ENCODE measurements at regions not wholly inside any gene's neighbourhood (a gene's known extent, or its start where the extent isn't known, plus 50 kb on each side); places are given as distances from the start of the nearest gene placed in this dataset.

DNA sequence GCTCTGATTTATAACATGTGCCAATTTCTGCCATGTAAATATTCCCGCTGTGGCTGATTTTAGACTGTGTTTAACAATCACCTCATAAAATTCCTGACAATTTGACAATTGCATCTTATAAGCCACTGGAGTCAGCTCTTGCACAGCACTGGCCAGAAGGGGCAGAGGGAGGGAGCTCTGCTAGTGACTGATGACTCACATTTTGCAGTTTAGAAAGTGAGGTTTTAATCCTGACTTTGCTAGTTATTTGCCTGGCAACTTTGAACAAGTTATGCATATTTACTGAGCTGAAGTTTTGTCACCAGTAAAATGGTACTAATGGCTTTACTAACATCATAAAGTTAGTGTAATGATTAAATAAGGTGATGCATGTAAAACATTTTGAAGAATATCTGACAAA is 452.3 kb downstream of the CNTNAP4 start:
- DNase-seq: no peak

DNA sequence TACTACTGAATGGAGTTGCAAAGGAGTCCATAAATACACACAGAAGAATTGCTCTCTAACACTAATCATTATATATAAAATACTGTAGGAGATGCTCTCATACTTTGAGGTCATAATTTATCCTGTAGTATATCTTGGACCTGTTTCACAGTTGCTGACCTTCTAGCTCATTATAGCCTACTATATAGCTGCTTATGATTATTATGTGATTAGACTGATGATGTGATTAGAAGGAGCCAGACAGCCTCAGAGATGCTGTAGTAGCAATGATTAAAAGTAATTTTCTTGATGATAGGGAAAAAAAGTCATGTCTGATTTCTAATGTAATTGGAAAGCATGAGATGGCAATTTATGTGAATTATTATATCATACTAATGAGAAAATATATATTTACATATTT is 455.7 kb downstream of the CNTNAP4 start:
- no peak for DNase-seq

DNA sequence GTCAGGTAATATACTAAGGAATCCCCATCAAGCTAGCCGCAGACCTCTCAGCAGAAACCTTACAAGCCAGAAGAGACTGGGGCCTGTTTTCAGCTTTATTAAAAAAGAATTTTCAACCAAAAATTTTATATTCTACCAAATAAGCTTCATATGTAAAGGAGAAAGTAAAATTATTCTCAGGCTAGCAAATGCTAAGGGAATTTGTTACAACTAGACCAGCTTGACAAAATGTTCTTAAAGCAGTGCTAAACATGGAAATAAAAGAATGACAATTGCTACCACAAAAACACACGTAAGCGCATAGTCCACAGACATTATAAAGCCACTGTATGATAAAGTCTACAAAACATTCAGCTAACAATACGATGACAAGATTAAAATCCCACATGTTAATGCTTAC is 449.4 kb upstream of the MON1B start:
- no peak for DNase-seq

DNA sequence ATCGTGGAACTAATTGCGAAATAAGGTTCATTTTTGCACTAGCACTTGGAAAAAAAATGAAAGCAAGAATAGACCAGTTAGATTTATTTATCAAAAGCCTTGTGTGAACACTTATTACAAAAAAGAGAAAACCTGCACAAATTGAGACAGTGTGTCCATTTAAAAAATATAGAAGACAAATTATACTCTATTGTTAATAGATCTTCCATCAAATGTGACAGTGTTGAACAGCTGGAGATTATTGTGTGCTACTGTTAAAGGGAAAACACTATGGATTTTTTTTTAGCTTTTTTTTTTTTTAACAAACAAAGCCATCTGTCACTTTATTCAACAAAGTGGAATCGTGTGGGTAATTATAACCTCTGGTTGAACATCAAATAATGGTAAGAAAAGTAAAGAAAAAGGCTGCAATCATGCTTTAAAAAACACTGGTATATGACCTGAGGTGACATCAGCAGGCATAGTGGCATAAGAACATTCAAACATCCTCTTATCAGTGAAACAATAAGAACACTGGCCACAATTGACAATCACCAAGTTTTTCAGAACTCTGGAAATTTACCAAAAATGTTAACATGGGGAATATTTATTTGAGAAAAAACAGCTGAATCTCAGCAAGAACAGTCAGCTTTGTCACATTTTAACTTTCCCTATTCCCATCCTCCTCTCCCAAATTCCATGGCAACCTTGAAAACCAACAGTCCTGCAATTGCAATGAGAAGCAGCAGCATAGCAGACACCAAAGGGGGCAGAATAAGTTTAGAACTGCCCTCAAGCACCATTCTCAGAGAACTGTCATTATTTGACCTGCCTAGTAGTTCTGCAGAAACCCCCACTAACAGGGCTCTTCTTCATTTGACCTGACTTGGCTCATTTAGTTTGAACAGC is 442.3 kb upstream of the MON1B start:
- DNase-seq: no peak

DNA sequence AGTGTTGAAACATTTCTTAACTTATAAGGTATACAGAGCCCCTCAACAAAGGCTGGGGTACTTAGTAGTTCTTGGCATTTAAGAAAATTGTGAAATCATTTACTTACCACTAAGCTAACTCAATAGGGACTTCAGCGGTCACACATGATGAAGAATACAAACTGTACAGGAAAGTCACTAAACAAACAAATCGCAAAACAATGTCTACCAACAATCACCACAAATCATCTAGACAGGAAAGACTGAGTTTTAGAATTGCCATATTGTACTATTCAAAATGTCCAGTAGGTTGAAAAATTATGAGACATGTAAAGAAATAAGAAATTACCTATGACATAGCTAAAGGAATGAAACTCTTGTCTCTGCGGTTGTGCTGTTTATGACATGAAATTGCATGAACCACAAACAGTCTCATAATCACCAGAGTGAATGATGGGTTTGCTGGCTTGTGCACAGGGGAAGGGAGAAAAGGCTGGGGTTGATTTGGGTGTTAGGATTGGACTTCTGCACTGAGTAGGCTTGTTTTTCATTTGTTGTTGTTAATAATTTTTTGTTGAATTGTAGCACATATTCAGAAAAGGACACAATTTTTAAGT is 441.1 kb upstream of the MON1B start:
- DNase-seq: no peak

DNA sequence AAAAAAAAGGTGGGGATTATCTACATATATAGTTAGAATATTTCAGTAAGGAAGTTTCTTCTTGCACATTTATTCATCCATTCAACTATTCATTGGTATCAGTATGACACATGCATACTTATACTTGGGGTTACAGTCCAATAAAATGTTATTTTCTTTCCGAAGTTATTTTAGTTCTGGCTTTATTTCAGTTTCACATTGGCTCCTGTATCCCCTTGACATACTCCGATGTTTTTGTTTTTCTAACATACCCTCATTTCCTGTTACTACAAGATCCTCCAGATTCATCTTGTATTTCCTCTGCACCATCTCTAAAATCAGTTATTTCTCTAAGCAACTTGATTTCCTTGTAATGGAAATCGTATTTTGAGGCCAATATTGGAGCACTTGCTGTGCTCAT is 435.5 kb upstream of the MON1B start:
- no peak for DNase-seq

DNA sequence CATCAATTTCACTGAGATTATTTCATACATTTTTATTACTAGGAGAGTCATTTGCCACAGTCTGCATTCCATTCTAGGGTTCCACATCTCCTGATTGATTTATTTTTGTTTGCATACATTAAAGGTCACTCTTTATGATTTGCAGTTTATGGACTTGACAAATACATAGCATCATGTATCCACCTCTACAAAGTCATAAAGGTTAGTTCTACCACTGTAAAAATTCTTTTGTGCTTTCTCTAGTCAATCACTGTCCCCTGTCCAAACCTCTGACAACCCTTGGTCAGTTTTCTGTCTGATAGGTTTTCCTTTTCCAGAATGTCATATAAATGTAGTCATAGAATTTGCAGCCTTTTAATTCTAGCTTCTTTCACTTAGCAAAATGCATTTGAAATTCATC is 434.6 kb upstream of the MON1B start:
- no peak for DNase-seq

DNA sequence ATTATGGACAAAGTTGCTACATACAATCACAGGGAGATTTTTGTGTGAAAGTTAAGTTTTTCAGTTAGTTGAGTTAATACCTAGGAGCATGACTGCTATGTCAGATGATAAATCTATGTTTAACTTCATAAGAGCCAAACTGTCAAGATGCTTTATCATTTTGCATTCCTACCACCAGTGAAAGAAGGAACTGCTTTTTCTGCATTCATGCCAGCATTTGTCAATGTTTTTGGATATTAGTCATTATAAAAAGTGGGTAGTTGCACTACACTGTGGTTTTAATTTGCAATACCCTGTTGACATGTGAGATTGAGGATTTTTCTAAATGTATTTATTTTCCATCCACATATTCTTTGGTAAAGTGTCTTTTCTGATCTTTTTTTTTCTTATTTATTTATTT is 434.0 kb upstream of the MON1B start:
- DNase-seq: no peak

DNA sequence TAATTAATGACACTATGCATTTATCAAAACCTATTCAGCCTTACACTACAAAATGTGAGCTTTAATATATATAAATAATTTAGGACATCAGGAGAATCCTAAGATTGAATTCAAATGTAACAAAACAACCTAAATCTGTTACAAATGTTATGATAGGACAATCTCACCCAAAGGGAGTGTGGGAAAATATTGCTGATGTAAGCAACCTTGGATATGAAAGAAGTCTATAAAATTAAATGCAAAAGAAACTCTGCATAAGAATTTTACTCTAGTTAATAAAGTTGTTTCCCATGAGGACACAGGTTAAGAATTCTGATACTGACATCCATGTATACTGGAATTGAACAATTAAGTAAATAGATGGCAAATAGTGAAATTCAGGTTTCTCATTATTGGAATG is 424.5 kb upstream of the MON1B start:
- no peak for DNase-seq

DNA sequence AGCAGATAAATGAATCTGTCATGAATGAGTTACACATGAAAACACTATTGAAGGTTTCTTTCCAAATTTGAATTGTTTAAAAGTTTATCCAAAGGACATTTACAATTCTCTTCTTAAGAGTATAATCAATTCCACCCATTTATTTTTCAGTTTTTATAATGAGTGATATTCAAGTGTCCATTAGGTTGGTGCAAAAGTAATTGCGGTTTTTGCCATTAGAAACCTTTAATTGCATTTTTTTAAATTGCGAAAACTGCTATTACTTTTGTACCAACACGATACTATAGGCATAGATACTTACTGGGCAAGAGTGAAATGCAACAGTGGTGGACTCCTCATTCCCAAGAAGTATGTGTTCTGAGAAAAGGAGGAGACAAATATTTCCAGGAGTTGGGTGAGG is 422.7 kb upstream of the MON1B start:
- no peak for DNase-seq

DNA sequence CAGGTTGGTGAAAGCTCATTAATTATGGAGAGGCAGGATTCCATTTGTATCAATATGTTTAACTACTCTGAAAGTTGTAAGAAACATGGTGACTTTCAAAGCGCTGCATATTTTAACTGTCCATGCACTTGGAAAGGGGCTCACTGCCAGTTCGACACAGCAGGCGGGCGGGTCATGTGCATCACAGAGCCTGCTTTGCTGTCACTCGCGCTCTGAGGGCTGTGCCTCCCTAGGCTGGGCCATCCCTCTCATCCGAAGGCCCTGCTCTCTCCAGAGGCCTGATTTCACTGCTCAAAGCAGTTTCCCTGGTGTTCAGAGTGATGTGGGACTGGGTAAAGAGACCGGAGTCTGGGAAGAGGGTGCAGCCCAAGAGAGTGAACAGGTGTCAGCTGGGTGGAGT is 422.0 kb upstream of the MON1B start:
- no peak for DNase-seq

DNA sequence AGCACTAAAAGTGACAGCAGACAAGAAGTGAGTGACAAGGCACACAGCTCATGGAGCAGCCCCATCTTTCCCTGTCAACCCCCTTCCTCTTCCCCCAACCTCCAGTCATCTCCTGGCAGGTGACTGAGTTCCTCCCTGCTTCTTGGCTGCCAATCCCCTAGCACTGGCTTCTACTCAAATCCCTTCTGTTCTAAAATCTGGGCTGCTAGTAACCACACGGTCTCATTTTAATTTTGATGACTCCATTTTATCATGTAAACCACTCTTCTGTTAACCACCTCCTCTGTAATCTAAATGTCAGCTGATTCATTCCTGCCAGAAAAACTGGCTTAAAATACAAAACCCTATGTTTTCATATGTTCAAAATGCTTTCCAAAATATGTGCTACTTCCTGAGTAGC is 419.8 kb upstream of the MON1B start:
- DNase-seq: no peak

DNA sequence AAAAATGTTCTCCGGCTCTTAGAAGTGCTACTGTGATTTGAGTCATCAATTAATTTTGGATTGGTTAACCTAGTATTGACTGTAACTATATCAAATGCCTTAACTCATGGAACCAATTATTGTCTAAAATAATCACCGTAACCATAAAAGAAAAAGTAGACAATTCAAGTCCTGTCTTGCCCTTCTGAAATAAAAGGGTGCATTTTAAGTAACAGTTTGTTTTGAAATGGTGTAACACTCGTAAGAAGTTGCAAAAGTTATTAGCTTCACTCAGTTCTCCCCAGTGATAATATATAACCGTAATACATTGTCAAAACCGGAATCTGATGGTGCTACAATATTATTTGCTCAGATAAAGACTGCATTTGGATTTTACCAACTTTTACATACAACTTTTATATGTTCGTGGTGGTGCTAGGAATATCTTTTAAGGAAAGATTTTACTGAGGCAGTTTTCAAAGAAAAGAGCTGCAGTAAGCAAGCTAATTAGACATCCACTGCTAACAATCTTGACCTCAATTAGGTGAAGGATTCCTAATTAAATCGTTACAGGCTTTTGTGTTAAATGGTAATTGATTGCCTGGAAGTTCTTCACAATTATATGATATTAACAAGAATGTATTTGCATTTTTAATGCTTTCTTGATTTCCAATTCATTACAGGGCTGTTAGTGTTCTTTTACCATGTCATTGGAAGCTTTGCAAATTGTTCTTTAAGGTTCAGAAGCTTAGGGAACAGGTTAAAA is 413.1 kb upstream of the MON1B start:
- DNase-seq: no peak

DNA sequence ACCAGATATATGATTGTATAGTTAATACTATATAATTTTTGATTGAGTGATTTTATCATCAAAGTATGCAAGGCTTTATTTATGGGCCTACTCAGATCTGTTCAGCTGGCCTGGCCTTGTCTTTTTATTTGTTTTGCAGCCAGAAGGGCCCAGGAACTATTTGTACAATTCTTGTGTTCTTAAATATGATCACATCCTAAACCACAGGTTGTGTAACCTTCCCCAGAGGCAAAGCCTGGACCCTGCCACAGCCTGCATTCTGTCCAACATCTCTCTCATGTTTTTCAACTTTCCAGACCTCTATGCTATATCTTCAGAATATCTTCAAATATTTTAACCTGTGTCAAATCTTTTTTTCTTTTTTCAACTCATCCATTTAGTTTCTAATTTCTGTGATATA is 410.4 kb upstream of the MON1B start:
- DNase-seq: no peak

DNA sequence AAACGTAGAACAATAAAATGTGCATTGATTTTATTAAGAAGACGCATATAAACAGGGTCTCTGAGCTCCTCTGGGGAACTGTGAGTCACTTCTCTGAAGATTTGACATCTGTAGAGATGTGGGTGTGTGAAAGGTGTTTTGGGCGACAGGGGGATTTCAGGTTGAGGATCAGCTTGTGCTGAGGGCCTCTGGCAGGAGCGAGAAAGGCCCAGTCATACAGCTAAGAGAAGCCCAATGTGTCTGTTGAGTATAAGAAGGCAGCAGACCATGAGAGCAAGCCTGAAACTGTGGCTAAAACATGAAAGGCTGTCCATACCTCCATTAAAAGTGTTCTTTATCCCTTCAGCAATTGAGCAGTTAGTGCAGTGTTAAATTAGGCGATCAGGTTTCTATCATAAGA is 406.5 kb upstream of the MON1B start:
- DNase-seq: no peak

DNA sequence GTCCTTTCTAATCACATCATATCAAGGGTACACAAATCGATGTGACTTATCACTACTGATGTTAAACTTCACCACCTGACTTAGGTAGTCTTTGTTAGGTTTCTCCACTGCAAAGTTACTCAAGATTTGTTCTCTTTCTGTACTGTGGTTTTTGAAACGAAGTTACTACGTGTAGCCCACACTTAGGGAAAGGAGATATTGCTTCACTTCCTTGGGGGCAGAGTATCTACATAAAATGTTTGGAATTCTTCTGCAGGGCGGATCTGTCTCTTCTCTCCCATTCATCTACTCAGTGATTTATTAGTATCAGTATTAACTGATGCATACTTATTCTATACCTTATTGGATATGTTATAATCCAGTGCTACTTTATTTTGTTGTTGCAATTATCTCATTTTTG is 403.6 kb upstream of the MON1B start:
- no peak for DNase-seq

DNA sequence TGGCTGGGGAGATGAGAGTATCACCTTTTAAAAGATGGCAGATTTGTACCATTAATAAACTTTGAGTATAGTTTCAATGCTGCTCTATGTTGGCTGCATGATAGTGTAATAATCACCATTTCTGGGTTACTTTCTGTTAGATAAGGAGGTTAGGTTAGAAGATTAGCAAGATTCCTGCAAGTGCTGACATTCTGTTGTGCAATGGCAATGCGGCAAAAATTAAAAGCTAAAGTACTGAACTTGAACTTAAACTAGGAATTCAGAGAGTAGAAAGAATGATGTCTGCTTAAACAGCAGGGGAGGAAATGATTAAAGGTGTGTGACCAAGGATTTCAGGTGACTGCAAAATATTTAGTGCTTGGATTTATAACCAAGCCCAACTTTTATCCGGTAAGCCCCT is 399.8 kb upstream of the MON1B start:
- no peak for DNase-seq

DNA sequence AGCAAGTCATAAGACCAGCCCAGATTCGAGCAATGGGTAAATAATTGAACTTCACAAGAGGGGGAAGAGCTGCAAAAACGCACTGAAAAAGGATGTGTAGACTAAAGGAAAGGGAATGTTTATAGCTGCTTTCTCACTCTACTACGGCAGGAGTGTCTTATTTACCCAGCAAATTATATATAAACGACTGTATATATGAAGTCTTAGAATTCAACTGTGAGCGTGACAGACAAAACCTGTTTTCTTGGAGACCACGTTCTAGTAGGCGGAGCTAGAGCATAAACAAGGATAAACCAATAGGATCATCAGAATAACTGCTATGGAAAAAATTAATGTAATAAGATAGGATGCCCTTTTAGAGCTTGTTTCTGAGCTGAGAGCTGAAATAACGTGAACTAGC is 394.6 kb upstream of the MON1B start:
- DNase-seq: no peak

DNA sequence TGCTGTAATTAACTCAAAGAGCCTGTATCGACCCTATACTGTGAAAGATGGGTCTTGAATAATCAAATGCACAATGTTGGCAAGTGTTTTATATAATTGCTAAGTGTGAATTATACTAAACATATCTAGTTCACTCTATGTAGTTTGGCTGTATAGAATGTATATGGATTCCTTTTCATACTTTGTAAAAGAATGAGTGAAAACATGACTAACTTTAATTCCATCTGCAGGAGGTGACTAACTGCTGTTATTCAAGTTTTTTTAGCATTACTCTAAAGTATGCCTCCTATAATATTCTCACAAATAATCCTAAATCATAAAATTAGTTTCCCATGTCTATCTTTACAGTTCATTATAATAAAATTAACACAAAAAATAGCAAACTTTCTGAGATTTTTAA is 394.0 kb upstream of the MON1B start:
- no peak for DNase-seq

DNA sequence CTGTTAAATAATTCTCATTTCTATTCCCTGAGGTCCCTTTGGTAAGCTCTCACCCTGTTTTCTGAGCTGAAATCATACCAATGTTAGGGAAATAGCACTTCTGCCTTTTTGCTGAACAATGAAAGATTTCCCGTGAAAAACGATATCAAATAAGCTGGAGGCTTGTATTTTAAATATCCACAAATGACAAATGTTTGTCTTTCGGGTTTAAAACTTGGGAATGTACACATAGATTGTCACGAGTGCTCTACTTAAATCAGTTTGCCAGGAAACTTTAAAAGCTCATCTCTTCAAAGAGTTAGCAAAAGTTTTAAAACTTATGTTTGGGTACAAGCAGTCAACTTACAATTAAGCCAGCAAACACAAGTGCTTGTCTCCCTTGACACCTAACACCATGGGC is 393.5 kb upstream of the MON1B start:
- DNase-seq: no peak

DNA sequence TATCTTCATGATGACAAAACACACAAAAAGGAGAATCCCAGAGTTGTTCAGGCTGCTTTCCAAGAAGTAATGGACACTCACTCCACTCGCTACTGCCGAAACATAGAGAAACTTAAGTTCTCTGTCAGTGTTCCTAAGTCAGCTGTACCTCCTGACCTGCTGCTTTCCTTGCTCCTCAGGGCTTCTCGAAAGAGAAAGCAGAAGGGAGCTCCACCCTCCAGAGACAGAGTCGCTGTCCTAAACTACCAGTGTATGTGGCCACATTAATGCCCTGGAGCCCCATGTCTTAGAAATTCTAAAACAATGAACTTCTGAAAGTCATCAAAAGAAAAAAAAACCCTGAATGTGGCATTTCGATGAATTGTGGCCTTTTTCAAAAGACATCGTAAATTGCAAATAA is 390.8 kb upstream of the MON1B start:
- no peak for DNase-seq

DNA sequence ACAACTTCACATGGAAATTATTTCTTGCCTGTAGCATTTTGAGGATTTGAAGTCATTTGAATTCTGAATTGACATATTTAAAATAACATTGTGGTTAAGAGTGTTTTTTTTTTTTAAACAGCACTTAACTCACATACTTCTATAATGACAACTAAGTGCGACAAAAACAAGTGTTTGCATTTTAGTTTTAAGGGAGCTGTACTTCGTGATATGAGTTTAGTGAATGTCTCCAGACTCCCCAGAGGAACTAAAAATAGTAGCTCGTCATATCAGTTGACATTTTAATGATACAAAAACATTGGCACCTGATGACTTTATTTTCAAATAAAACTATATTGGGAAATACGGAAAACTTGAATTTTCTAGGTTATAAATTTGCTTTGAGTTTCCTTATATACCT is 389.6 kb upstream of the MON1B start:
- no peak for DNase-seq

DNA sequence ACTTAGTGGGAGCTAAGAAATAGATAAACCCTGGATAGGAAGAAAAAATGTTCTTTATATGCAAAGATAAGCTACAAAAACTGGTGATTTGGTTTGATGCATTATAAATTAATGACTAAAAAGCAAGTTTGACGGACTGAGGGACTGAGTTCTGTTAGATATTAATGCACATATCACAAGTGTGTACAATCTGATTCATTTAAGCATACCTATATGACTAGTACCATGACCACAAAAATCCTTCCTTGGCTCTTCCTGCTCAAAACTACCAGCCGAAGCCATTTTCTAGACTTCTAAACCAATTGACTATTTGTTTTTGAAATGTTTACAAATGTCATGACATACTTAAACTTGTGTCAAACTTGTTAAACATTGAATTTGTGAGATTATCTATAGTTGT is 374.5 kb upstream of the MON1B start:
- no peak for DNase-seq

DNA sequence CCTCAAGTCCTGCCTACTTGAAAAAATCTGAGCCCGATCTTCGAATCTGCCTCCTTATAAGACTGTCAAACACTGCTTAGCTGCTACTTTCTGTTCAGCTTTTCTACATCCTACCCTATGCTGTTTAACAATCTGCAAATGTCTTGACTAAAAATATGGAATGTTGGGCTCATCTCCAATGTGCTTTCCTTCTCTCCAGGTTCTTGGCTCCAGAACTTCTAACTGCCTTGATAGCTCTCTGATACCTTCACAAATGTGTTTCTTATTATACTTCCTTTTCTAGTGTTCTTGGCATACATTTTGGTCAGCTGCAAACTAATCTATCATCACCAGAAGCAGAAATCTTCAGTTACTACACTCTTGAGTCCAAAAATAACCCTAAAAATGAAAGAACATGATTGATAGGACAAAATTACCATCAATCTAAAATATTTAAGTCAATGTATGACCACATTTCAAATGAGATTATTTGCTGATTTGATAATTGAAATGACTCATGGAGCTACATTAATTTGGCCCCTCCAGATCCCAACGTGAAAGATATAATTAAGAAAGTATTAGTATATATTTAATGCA is 372.3 kb upstream of the MON1B start:
- no peak for DNase-seq
